Upper lobe of left lung (tissue), 6 donors: ENCODE measurements at regions not wholly inside any gene's neighbourhood (a gene's known extent, or its start where the extent isn't known, plus 50 kb on each side); places are given as distances from the start of the nearest gene placed in this dataset.
A peak's percentile ranks its signal among the peaks of the same experiment; 100 is the strongest.
"Not testable (repeated sequence)": the region's sequence is repeated elsewhere in the genome, so short reads cannot be mapped to it uniquely, and the experiment has no call there.

ENCODE experiments used
- ATAC-seq, 2 donors: fragments of 200-7000 bp; cut with Tn5 transposase; one replicate each; pipeline ENCODE4 v1.9.1; 2022; ENCODE audit warnings: mild to moderate bottlenecking in 2 of 2, moderate library complexity in 2 of 2; ENCODE audit not compliant: low FRiP score in 2 of 2
- DNase-seq, 2 donors: peaks; one replicate each; pipeline ENCODE4 v3.0.0-alpha.2; 2019 to 2020
- H3K27ac ChIP-seq, 4 donors: fragments of 200-600 bp; sonication (generic); one replicate each; pipeline ENCODE4 v1.5.1; 2016 to 2019
- H3K27me3 ChIP-seq, 4 donors: fragments of 200-600 bp; sonication (generic); one replicate each; pipeline ENCODE4 v1.5.1; 2017 to 2019
- H3K36me3 ChIP-seq, 4 donors: fragments of 200-600 bp; sonication (generic); one replicate each; pipeline ENCODE4 v1.5.1; 2016 to 2019
- H3K4me1 ChIP-seq, 4 donors: fragments of 200-600 bp; sonication (generic); one replicate each; pipeline ENCODE4 v1.5.1; 2018 to 2019
- H3K4me3 ChIP-seq, 4 donors: fragments of 200-600 bp; sonication (generic); one replicate each; pipeline ENCODE4 v1.5.1; 2017 to 2019; ENCODE audit warnings: mild to moderate bottlenecking in 2 of 4, moderate library complexity in 1 of 4
- H3K9me3 ChIP-seq, 4 donors: fragments of 200-600 bp; sonication (generic); one replicate each; pipeline ENCODE4 v1.5.1; 2018 to 2019
- CTCF ChIP-seq, 6 experiments: fragments of 450-650 bp in 4 of 6; fragments of 200-600 bp in 2 of 6; sonication (generic) in 2 of 6; IDR thresholded peaks; one replicate each; pipeline ENCODE4 v1.5.1; 2016 to 2019; ENCODE audit warnings: antibody characterized with exemption in 6 of 6
- EP300 ChIP-seq, 4 donors: sonication (generic); formaldehyde crosslinking; IDR thresholded peaks; one replicate each; pipeline ENCODE4 v1.5.1; 2017; ENCODE audit warnings: antibody characterized with exemption in 4 of 4, control low read depth in 2 of 4
- POLR2A ChIP-seq, 4 donors: fragments of 450-650 bp; IDR thresholded peaks; one replicate each; pipeline ENCODE4 v1.5.1; 2016 to 2017; ENCODE audit warnings: antibody characterized with exemption in 4 of 4, mild to moderate bottlenecking in 2 of 4
- POLR2AphosphoS5 ChIP-seq, 2 donors: sonication (generic); formaldehyde crosslinking; IDR thresholded peaks; one replicate each; pipeline ENCODE4 v1.5.1; 2017; ENCODE audit warnings: antibody characterized with exemption in 2 of 2
- WGBS, 2 donors: methylation state at CpG; one replicate each; pipeline ENCODE4 v1.1.5; 2017 to 2018; 5-methylcytosine and 5-hydroxymethylcytosine counted together
- donor health status: DM: no; HTN: no; CAD: no; lungs with moderate emphysema.
- donor health status: DM: no; HTN: yes; CAD: no; lungs with severe emphysema.

- DNase-seq (no peak), ATAC-seq (no peak)
- no peaks in the 10 kb centered on the region for H3K4me1 ChIP-seq
- no peak overlapping the region for H3K4me3 ChIP-seq
- H3K27me3 ChIP-seq = no peaks in the 10 kb centered on the region
- H3K36me3 ChIP-seq = no peaks in the 10 kb centered on the region
- no peak for TF ChIP-seq POLR2A (IDR thresholded peaks at IDR 0.05)
- peak in 1 of 4 donors; percentile 8 for TF ChIP-seq EP300 (IDR thresholded peaks at IDR 0.05)
- no peaks in the 10 kb centered on the region for H3K9me3 ChIP-seq
- H3K27ac ChIP-seq = no peak overlapping the region
- 63 to 73% methylated on average over 6 of the region's 6 CpGs for WGBS, 2 donors
Measured at GRCh38 chr21:17118638-17119384, 394.0 kb upstream of the CXADR start.

DNA sequence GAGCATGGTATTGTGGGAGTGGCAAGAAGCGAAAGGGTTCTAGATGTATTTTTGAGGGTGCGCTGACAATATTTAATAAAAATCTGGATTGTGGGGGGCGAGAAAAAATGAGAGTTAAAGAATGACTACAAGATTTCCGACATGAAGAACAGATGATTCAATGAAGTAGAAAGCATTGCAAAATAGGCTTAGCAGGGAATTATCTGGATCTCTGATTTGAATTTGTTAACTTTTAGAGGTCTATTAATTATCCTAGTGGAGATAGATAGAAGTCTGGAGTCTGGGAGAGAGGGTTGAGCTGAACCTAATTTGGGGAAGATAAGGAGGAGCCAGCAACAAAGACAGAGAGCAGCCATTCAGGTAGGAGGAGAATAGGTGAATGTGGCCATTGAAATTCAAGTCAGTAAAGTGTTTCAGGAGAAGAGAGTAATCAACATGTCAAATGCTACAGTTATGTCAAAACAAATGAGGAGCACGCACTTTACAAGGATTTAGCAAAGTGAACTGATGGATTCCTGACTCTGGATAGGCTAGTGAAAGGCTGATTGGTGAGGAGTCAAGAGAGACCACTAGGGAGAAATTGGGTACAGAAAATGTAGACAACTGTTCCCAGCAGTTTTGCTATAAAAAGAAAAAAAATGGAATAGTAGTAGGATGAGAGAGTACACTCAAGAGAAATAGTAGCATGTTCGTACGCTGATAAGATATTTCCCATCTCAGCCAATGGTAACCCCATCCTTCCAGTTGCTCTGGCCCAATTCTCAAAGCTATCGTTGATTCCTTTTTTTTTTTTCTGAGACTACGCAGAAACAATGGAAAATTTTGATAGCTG is 393.2 kb upstream of the CXADR start:
- no peaks in the 10 kb centered on the region for H3K4me1 ChIP-seq
- WGBS, 2 donors = 76 to 78% methylated on average over 9 of the region's 9 CpGs
- no peak for TF ChIP-seq POLR2A (IDR thresholded peaks at IDR 0.05)
- TF ChIP-seq CTCF (IDR thresholded peaks at IDR 0.05) = no peak
- no peak for TF ChIP-seq POLR2AphosphoS5 (IDR thresholded peaks at IDR 0.05)
- no peak for TF ChIP-seq EP300 (IDR thresholded peaks at IDR 0.05)
- H3K36me3 ChIP-seq = no peaks in the 10 kb centered on the region
- no peak overlapping the region for H3K27ac ChIP-seq
- no peaks in the 10 kb centered on the region for H3K27me3 ChIP-seq
- ATAC-seq (no peak), DNase-seq (no peak)
- no peak overlapping the region for H3K4me3 ChIP-seq
- H3K9me3 ChIP-seq = no peaks in the 10 kb centered on the region

- WGBS, 2 donors = 41 to 50% methylated on average over 2 of the region's 2 CpGs
- H3K4me3 ChIP-seq, H3K9me3 ChIP-seq, H3K4me1 ChIP-seq, DNase-seq, H3K27me3 ChIP-seq, H3K36me3 ChIP-seq, H3K27ac ChIP-seq, ATAC-seq: not testable (repeated sequence)
Measured at GRCh38 chr21:17127395-17127794, 385.4 kb upstream of the CXADR start.

- H3K9me3 ChIP-seq = peaks cover 0 to under 1% (median 0%) of the 10 kb centered on the region in 4 donors
- DNase-seq = no peak
- no peaks in the 10 kb centered on the region for H3K27me3 ChIP-seq
- H3K4me1 ChIP-seq = no peaks in the 10 kb centered on the region
- no peak for ATAC-seq
- 64 to 70% methylated on average over 5 of the region's 5 CpGs for WGBS, 2 donors
- no peaks in the 10 kb centered on the region for H3K36me3 ChIP-seq
- TF ChIP-seq POLR2AphosphoS5 (IDR thresholded peaks at IDR 0.05) (no peak), EP300 (IDR thresholded peaks at IDR 0.05) (no peak), POLR2A (IDR thresholded peaks at IDR 0.05) (no peak), CTCF (IDR thresholded peaks at IDR 0.05) (no peak)
- no peak overlapping the region for H3K27ac ChIP-seq
- H3K4me3 ChIP-seq = no peak overlapping the region
Measured at GRCh38 chr21:17128132-17128531, 384.7 kb upstream of the CXADR start.

- not testable (repeated sequence) for H3K9me3 ChIP-seq, H3K27me3 ChIP-seq, H3K4me1 ChIP-seq, H3K36me3 ChIP-seq, ATAC-seq, DNase-seq, H3K27ac ChIP-seq
- WGBS, 2 donors = 27 to 40% methylated on average over 3 of the region's 3 CpGs
- peak overlapping the region in 3 of 4 donors; percentile 21 to 39 (median 36) for H3K4me3 ChIP-seq
Measured at GRCh38 chr21:17139159-17139558, 373.7 kb upstream of the CXADR start.

DNA sequence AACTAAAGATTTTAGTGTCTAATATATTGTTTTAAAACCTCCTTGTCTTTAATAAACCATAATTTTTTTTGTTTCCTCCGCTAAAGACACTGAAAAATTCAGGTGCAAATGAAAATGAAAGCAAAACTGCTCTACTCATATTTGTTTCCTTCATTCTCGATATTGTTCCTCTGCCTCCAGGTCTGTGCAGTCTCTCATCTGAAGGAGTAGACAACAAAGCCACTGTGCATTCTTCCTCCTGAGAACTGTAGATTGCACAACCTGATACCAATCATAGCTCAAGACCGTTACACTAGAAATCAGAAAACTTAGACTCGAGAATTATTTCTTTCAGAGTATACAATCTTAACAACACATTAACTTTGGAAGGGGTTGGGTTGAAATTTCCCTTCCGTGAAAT is 373.1 kb upstream of the CXADR start:
- WGBS, 2 donors = 40 to 51% methylated on average over 5 of the region's 5 CpGs
- TF ChIP-seq EP300 (IDR thresholded peaks at IDR 0.05) = no peak
- no peak for TF ChIP-seq POLR2AphosphoS5 (IDR thresholded peaks at IDR 0.05)
- TF ChIP-seq POLR2A (IDR thresholded peaks at IDR 0.05) = no peak
- no peak for TF ChIP-seq CTCF (IDR thresholded peaks at IDR 0.05)

More for the DNA sequence above, 373.1 kb upstream of the CXADR start:
- Histone ChIP-seq H3K9me3 (no peaks in the 10 kb centered on the region), H3K27ac (no peak overlapping the region), H3K36me3 (no peaks in the 10 kb centered on the region), H3K27me3 (no peaks in the 10 kb centered on the region), H3K4me3 (peak overlapping the region in 3 of 4 donors; percentile 21 to 39 (median 36)), H3K4me1 (peaks cover 0 to 3% (median 0%) of the 10 kb centered on the region in 4 donors)
- DNase-seq (no peak), ATAC-seq (peak in 1 of 2 donors; percentile 69)
